HG02884 (cell line): ENCODE measurements at regions not wholly inside any gene's neighbourhood (a gene's known extent, or its start where the extent isn't known, plus 50 kb on each side); places are given as distances from the start of the nearest gene placed in this dataset.

Source experiments
- ATAC-seq: cut with Tn5 transposase; IDR thresholded peaks from one replicate; pipeline ENCODE4 v1.9.1; 2021; ENCODE audit warnings: mild to moderate bottlenecking, moderate library complexity; ENCODE audit not compliant: unreplicated experiment

- ATAC-seq: no peak
These were observed 304.0 kb upstream of the MYT1L start for GRCh38 chr2:2635025-2635528.

DNA sequence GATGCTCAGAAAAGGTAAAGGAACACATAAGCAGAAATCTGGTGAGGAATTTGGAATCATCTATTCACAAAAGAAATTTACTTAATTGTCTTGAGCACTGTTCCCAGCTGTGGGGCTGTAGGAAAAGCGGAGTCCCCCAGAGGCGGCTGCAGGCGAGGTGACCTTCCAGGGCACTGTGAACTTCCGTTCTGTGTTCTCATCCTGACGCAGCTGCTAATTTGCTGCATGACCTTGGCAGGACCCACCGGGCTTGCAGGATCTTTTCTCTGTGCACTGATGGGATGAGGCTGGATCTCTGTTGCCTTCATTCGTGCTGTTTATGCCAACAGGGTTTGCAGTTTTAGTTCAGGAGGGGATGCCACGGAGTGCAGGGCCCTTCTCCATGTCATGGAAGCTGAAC, 301.9 kb upstream of the MYT1L start:
- ATAC-seq: no peak

DNA sequence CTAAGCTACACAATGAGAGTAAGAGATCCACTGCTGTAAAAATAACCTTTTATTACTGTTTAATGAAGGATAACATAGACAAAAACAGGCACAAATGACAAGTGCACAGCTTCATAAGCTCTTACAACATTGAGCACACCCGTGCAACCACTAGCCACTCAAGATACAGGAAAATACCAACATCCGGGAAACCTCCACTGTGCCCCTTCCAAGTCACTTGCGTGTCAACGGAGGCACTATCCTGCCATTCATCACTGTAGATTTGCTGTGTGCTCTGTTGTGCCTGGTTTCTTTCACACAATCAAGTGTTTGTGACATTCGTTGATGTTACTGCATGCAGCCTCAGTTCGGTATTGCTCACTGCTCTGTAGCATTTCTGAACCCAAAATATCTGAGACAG, 292.9 kb upstream of the MYT1L start:
- ATAC-seq: no peak

GRCh38 chr2:2621855-2622254, 290.8 kb upstream of the MYT1L start:
- ATAC-seq: no peak

GRCh38 chr2:2620604-2621003, 289.5 kb upstream of the MYT1L start:
- no peak for ATAC-seq

GRCh38 chr2:2619995-2620394, 288.9 kb upstream of the MYT1L start:
- no peak for ATAC-seq

GRCh38 chr2:2614452-2614851, 283.4 kb upstream of the MYT1L start:
- ATAC-seq: no peak

DNA sequence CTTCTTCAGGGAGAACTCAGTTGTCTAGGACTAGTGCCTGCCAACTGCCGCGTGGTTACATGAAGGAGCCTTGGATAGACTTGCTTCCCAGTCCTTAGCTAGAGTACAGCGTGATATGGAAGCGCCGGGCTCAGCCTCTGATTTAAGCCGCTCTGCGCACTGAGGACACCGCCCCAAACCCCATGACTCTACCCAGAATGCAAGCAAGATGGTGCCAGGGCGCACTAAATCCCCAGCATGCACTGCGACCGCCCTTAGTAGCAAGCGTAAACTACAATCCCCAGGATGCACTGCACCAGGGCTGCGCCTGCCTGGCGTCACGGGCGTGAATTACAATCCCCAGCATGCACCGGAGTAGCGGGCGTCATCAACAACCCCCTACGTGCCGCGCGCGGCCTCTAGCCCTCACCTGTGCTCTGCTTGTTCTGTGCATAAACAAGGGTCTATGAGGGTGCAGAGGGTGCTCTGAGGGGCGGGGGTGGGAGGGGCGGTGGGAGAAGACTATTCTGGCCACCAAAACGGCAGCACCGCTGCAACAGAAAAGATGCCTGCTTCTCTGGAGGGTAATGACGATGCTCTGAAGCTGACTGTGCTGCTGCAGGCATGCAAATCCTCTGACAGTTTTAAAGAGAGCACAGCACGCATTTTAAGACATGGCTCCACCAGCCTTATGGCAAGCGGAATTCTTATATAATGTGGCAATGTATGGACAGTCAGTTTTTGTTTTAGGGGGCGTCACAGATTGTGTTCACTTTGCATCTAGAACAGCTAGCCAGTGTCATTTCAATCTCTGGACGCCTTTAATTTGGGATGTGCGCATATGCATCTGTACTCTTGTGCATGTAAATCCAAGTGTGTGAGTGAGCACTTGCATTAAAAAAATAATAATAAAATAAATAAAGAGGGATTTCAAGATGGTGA, 282.5 kb upstream of the MYT1L start:
- ATAC-seq: peak; percentile 99

GRCh38 chr2:2610751-2611150, 279.7 kb upstream of the MYT1L start:
- no peak for ATAC-seq

- ATAC-seq: no peak
These were observed 269.3 kb upstream of the MYT1L start for GRCh38 chr2:2600366-2600765.

GRCh38 chr2:2599441-2599840, 268.4 kb upstream of the MYT1L start:
- ATAC-seq: no peak

GRCh38 chr2:2597712-2598111, 266.6 kb upstream of the MYT1L start:
- ATAC-seq: no peak

- no peak for ATAC-seq
These were observed 260.5 kb upstream of the MYT1L start for GRCh38 chr2:2591542-2591940.

- ATAC-seq: no peak
These were observed 259.9 kb upstream of the MYT1L start for GRCh38 chr2:2590841-2591541.

GRCh38 chr2:2590141-2590540, 259.1 kb upstream of the MYT1L start:
- ATAC-seq: no peak

- no peak for ATAC-seq
These were observed 257.7 kb upstream of the MYT1L start for GRCh38 chr2:2588777-2589176.

DNA sequence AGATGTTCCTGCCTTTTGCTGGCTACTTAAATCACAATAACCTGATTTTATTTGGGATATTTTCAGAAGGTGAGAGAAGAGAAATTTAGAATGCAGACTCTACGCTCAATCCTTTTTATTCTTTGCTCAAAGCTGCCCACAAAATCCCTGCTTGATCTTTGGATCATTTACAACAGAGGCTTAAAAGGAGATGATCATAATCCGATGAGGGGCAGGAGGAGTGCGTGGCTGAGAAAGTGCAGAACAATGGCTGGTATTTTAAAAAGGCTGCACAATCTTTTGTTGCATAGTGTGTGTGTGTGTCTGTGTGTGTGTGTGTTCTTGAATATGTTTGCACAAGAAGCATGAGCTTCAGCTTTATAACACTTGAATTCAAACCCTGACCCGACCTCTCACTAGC, 256.3 kb upstream of the MYT1L start:
- no peak for ATAC-seq

- ATAC-seq: no peak
These were observed 255.9 kb upstream of the MYT1L start for GRCh38 chr2:2586931-2587330.

- no peak for ATAC-seq
These were observed 255.1 kb upstream of the MYT1L start for GRCh38 chr2:2586068-2586776.

- ATAC-seq: no peak
These were observed 252.0 kb upstream of the MYT1L start for GRCh38 chr2:2582998-2583545.
